HG03108 (cell line): ENCODE measurements at regions not wholly inside any gene's neighbourhood (a gene's known extent, or its start where the extent isn't known, plus 50 kb on each side); places are given as distances from the start of the nearest gene placed in this dataset.
"Not testable (repeated sequence)": the region's sequence is repeated elsewhere in the genome, so short reads cannot be mapped to it uniquely, and the experiment has no call there.

ENCODE experiments used
- ATAC-seq: cut with Tn5 transposase; IDR thresholded peaks from one replicate; pipeline ENCODE4 v1.9.1; 2021; ENCODE audit warnings: moderate library complexity; ENCODE audit not compliant: unreplicated experiment

DNA sequence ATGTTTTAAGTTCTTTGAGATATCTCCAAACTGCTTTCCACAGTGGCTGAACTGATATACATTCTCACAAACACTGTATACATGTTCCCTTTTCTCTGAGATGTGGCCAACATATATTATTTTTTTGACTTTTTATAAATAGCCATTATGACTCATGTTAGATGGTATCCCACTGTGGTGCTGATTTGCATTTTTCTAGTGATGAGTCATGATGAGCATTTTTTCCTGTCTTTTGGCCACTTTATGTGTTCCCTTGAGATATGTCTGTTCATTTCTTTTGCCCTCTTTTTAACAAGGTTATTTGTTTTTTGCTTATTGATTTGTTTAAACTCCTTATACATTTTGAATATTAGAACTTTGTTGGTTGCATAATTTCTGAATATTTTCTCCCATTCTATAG lies 1055.1 kb downstream of the NXPH1 start:
- no peak for ATAC-seq

DNA sequence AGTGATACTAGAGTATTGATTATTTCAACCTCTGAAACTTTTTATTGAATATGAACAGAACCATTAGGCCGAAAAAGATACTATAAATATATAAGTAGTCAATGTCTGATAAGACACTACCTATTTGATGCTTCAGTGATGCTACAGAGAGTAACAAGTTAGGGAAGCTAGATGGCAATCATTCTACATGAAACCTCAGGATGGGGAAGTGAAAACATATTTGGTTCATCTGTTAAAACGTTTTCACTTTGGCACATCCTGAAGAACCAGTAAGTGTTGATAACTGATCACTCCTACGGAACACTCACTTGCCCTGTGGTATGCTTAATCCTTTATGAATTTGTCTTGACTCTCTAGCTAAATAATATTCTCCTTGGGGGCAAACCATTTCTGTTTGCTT lies 1064.9 kb downstream of the NXPH1 start:
- no peak for ATAC-seq

DNA sequence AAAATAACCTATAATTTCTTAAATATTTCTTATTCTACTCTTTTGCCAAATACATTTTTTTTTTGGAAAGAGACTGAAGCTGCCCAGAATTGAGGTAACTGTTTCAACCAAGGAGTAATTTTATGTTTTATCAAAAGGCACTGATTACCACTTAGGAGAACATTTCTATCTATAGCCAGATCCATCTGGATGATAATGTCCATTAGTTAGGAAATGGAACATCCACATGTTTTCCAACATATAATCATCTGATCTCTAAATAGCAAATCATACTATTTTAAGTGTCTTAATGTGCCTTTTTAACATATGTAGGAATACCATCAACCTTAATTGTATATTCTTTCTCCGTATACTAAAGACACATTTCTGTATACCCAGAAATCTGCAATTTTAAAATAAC lies 1068.9 kb downstream of the NXPH1 start:
- ATAC-seq: no peak

DNA sequence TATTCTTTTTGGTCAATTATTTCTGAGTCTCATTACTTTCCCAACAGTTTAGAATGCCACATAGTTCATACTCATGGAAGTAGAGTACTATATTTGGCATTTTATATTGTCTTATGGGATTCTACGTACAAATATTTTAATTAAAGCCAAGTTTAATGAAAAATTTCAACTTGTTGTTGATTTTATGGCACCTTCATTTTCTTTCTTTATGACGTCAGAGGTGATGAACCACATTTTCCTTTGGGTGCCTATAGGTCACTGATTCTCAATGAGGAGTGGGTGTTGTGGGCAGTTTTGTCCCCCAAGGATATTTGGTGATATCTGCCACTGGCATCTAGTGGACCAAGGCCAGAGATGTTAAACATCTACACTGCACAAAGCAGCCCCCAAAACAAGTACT lies 1071.3 kb downstream of the NXPH1 start:
- ATAC-seq: no peak

DNA sequence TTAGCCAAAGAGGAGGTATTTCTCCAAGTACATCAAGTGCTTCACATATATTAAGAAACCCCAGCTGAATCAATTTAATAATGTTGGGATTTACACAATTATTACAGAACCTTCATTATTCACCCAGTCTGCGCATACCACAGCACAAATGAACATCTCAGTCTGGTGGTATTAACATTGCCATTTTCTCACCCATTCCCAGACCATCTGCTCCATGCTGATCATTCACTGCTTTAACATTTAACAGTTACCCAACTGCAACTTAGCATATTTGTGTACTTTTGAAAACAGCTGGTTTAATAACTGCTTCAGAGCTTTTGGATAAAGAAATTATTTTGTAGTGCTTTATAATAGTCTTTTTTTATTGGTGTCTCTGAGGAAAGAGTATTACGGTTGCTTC lies 1072.1 kb downstream of the NXPH1 start:
- ATAC-seq: no peak

DNA sequence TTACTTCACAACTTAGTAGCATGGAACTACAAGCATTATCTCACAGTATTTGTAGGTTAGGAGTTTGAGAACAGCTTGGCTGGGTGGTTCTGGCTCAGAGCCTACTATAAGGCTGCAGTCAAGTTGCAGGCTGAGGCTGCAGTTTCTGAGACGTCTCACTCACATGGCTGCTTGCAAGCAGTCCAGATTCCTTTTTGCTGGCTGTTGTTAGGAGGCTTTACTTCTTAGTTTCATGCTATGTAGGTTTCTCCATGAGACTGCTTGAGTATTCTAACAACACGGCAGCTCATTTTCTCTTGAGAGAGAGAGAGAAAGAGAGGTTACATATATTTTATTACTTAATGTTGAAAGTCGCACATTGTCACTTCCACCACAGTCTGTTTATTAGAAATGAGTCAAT lies 1073.9 kb downstream of the NXPH1 start:
- no peak for ATAC-seq

DNA sequence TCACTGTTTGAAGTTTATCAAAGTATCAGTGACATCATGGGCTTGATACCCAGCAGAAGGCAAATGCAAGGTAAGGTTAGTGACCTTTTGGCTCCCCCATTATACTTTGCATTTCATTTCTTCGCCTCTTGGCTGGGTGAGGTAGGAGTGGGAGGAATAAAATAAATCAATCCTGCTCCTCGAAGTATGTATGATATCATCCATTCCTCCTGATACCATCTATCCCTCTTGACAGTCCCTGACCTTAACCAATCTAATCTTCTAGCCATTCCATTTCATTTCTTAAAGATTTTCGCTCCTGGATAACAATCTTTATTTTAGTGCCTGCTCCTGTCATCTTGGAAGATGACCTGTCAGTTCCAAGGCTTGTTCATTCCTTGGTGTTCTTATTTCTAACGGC lies 1083.3 kb downstream of the NXPH1 start:
- no peak for ATAC-seq

DNA sequence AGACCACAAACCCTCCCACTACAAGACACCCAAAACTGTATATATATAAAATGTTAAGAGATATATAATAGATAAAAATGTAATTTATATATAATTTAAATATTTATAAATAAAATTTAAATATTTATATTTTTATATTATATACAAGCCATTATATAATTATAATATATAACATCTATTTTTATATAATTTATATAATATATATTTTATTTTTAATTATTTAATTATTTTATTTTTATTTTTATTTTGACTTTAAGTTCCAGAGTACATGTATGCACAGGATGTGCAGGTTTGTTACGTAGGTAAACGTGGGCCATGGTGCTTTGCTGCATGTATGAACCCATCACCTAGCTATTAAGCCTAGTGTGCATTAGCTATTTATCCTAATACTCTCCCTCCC lies 1090.2 kb downstream of the NXPH1 start:
- no peak for ATAC-seq

DNA sequence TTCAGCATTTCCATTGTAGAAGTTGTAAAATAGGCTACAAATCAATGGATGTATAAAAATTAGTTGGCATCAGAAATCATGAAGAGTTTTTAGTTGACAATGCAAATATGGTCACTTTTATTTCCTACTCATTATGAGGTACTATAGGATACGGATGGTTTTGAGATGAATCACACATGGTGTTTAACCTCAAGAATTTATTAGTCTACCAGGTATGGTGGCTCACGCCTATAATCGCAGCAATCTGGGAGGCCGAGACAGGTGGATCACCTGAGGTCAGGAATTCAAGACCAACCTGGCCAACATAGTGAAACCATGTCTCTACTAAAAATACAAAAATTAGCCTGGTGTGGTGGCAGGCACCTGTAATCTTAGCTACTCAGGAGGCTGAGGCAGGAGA lies 1119.0 kb downstream of the NXPH1 start:
- not testable (repeated sequence) for ATAC-seq

DNA sequence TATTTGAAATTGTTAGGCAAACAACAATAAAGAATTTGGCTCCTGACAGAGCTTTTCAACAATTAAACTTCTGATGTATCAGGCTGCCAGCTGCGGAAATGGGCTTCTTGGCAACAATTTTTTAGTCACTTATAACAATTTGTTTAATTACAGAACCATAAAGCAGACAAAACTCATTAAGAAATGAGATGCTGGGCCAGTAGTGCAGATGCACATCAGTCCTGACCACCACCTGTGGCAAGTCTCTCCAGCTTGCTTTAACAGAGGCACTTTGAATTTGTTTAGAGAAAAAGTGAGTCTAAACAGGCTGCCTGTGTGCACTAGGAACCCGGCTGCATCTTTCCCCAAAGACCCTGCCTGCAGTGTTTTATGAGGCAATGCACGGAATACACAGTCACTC lies 1124.4 kb downstream of the NXPH1 start:
- no peak for ATAC-seq

DNA sequence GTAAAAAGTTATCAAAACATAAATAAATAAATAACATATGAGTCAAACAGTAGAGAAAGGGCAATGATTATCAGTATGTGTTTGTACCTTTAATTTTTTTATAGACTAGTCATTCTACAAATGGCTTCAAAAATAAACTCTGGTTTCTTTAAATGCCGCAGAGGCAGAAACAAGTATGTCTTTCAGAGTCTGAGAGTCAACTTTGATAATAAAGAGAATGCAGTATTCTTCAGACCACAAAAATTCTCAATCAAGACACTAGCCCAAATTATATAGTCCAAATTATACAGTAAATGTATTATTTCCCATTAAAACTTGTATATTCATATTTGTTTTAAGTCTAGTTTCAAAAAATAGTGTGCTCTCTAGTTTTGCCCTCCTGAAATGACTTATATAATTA lies 1142.3 kb downstream of the NXPH1 start:
- ATAC-seq: no peak

DNA sequence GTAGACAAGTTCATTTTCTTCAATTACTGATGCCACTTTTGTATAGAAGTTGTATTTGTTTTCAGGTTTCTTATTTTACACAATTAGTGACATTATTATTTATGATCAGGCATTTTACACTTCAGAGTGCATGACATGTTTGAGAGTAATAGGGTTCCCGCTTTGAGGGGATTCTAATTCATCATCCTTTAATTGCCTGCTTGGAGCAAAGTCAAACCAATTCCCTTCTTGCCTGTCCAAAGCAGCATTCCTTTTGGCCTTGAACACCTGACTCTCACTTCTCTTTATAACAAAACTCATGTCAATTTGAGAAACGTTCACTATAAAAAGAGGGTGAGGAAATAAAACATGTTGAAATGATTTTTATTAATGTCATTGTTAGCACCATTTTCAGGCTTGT lies 1149.4 kb downstream of the NXPH1 start:
- ATAC-seq: no peak

DNA sequence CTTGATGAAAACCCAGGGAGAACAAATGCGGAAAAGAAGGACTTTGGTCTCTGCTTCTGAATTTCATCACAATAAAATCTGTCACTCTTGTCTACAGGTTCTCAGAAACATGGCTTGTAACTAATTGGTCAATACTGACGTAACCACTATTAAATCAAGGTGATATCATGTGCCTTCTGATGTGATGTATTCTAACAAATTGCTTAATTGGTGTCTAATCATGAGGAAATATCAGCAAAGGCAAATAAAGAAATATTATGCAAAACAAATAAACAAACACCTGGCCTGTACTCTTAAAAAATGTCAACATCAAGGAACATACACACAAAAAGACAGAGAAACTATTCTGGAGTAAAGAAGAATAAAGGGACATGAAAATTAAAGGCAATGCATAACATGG lies 1165.0 kb downstream of the NXPH1 start:
- ATAC-seq: no peak

DNA sequence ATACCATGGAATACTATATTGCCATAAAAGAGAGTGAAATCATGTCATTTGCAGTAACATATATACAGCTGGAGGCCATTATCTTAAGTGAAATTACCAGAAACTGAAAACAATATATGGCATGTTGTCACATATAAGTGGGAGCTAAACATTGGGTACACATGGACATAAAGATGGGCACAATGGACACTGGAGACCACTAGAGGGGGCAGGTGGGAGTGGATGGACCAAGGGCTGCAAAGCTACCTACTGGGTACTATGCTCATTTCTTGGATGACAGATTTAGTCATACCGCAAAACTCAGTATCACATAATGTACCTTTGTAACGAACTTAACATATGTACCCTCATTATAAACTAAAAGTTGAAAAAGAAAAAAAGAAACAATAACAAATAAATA lies 1167.6 kb downstream of the NXPH1 start:
- ATAC-seq: no peak

DNA sequence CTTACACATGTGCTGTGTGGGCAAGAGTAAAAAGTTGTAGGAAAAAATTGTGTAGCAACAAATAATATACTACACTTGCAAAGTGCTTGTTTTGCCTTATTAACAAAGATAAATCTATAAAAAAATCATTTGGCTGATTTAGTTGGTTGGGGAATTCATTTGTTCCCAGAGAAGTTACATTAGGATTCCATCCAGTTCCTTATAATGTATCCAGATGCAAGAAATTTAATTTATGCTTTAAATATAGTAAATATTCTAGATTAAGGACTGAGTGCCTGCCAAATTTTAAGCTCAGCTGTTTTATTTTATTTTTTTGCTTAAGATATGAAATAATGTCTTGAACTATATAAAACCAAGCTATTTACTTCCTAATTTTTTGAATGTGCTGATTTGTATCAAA lies 1169.9 kb downstream of the NXPH1 start:
- ATAC-seq: no peak

DNA sequence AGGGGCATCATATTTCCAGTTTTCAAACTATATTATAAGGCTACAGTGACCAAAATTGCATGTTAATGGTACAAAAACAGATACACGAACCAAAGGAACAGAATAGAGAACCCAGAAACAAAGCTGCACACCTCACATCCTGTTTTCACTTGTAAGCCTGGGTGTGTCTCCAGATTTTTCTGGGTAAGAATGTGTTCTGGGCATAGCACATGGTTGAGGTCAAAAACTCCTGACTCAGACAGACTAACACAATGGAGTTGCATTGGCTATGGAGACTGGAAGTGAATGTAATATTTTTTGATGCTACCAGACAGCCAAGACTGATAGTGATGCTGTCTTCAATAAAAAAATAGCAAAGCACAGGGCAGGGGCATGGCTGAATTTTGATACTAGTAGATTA lies 1175.2 kb downstream of the NXPH1 start:
- ATAC-seq: no peak

DNA sequence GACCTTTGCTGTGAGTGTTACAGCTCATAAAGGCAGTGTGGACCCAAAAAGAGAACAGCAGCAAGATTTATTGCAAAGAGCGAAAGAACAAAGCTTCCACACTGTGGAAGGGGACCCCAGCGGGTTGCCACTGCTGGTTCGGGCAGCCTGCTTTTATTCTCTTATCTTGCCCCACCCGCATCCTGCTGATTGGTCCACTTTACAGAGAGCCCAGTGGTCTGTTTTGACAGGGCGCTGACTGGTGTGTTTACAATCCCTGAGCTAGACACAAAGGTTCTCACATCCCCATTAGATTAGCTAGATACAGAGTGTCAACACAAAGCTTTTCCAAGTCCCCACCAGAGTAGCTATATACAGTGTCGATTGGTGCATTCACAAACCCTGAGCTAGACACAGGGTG lies 1187.5 kb downstream of the NXPH1 start:
- not testable (repeated sequence) for ATAC-seq

DNA sequence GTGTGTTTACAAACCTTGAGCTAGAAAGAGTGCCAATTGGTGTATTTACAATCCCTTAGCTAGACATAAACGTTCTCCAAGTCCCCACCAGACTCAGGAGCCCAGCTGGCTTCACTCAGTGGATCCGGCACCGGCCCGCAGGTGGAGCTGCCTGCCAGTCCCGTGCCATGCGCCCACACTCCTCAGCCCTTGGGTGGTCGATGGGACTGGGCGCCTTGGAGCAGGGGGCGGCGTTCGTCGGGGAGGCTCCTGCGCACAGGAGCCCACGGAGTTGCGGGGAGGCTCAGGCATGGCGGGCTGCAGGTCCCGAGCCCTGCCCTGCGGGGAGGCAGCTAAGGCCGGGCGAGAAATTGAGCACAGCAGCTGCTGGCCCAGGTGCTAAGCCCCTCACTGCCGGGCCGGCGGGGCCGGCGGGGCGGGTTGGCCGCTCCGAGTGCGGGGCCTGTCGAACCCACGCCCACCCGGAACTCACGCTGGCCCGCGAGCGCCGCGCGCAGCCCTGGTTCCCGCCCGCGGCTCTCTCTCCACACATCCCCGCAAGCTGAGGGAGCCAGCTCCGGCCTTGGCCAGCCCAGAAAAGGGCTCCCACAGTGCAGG lies 1188.0 kb downstream of the NXPH1 start:
- not testable (repeated sequence) for ATAC-seq

DNA sequence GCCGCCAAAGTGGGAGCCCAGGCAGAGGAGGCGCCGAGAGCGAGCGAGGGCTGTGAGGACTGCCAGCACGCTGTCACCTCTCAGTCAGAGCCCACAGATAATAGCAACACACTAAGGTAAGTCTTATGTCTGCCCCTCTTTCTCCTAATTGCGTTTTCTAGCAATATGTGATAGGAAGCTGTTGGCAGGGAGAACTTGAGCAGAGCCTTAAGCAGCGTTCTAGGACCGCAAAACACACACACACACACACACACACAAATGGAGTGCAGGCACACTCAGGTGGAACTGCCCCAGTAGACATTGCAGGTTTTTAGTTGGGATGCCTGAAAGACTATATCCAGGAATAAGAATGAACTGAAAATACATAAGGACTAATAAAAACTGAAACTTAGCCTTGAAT lies 1188.5 kb downstream of the NXPH1 start:
- no peak for ATAC-seq

DNA sequence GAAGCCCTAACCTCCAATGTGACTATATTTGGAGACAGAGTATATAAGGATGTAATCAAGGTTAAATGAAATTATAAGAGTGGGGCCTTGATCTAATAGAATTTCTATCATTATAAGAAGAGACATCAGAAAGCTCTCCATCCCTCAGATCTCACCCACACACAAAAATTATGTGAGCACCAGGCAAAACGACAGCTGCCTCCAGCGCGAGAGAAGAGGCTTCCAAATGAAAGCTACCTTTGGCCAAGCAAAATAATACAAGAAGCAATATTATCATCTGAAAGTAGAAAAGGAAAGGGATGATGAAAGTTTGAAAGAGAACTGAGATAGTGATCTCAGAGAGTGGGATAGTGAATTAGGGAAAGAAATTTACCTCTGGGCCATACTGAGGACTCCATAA lies 1192.5 kb downstream of the NXPH1 start:
- ATAC-seq: no peak

DNA sequence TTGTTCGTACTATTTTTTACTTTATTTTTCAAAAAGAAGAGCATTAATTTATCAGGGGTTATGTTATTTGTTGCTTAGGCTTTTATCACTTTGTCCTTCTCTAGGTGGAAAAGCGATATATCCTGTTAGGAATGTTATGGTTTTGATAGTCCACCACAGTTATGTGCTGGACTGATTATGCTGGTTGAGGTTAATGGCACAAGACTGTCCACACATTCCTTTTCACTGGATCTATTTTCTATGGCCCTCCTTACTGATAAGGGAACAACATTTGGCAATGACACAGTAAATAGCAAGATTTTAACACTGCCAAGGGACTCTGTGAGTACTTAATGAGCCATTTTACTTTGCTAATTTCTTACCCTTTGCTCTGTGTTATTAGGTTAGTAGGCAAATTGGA lies 1212.3 kb downstream of the NXPH1 start:
- ATAC-seq: no peak

DNA sequence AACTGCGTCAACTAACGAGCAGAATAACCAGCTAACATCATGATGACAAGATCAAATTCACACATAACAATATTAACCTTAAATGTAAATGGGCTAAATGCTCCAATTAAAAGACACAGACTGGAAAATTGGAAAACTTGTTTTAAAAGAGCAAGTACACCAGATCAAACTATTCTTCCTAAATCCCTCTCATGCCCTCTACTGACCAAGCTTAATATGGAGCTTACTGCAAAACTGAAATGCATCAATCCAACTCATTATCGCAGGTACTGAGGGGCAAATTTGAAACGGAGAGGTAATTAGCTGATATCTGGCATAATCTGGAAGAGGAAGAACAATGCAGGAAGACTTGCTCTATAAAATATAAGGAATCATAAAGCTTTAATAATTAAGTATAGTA lies 1223.8 kb downstream of the NXPH1 start:
- ATAC-seq: no peak

DNA sequence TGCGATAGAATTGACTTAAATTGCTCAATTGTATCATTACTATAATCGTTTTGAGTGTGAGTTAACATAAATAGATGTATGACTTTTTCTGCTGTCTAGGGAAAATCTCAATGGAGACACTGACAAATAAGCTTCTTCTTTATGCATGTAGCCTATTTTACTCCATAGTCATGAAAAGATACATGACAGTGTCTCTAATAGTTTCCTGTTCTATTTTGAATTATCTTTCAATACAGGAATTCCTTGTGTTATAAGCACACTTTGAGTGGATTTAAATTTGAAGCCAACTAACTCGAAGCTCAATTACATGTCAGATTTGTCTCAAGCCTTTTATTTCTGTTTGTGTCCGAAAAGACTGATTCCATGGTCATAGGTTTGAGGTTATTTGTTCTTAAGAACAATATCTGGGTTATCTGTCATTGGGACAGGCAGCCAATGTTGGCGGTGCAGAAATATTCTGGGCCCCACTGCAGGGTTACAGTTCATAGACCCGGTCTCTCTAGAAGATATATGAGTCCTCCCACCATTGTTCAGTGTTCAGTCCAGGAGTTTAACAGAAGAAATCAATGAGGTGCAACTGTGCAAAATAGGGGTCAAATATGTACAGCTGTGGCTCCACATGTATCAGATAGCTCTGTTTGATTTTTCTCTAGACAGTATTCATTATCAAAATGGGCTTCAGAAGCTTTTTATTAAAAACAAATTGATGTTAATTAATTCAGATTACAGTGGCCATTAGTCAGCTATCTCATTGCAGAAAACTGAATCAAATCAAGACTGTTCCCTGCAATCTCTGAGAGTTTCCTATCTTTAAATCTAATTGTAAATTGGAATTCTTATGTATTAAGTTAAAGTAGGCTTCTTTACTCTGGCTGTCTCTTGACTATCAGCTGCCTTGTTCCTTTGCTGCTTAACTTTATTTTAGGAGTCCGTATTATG lies 1238.8 kb downstream of the NXPH1 start:
- ATAC-seq: no peak
